SH-SY5Y (cell line): ENCODE measurements at regions not wholly inside any gene's neighbourhood (a gene's known extent, or its start where the extent isn't known, plus 50 kb on each side); places are given as distances from the start of the nearest gene placed in this dataset.

Experiments used
- GATA2 ChIP-seq: IDR thresholded peaks from 2 replicates; pipeline ENCODE4 v1.6.1; 2011; ENCODE audit warnings: mild to moderate bottlenecking, low read depth, low read length
- GATA3 ChIP-seq: IDR thresholded peaks from 2 replicates; pipeline ENCODE4 v1.6.1; 2011; ENCODE audit warnings: low read depth, mild to moderate bottlenecking, low read length, moderate library complexity

DNA sequence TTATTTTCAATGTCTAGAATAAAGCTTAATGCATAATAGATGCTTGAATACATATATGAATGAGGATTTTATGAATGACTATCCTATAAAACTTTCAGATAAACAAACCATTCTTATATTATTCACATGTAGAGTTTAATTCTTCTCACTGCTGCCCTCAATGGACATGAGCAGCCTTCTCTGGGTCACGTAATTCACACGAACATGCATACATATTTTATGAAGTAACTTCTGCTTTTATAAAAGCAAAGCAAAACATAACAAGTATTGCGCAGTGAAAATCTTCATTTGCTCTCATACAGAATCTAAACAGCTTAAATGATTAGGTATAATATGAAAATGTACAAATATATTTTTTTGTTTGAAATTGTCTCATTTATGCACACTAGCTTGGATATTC lies 116.7 kb downstream of the TMA16 start:
- no peak for TF ChIP-seq GATA3
- TF ChIP-seq GATA2 = no peak

- TF ChIP-seq GATA2 (no peak), GATA3 (no peak)
Observed at GRCh38 chr4:163611784-163612445, 117.4 kb downstream of the TMA16 start.

- no peak for TF ChIP-seq GATA3
- TF ChIP-seq GATA2 = no peak
Observed at GRCh38 chr4:163612762-163613161, 118.3 kb downstream of the TMA16 start.

- no peak for TF ChIP-seq GATA2
- no peak for TF ChIP-seq GATA3
Observed at GRCh38 chr4:163613383-163613782, 118.9 kb downstream of the TMA16 start.

- TF ChIP-seq GATA3 (no peak), GATA2 (no peak)
Observed at GRCh38 chr4:163614866-163615265, 120.4 kb downstream of the TMA16 start.

GRCh38 chr4:163618845-163619244 lies 124.4 kb downstream of the TMA16 start:
- TF ChIP-seq GATA3 (no peak), GATA2 (no peak)

GRCh38 chr4:163620738-163621137 lies 126.2 kb downstream of the TMA16 start:
- no peak for TF ChIP-seq GATA3
- TF ChIP-seq GATA2 = no peak

DNA sequence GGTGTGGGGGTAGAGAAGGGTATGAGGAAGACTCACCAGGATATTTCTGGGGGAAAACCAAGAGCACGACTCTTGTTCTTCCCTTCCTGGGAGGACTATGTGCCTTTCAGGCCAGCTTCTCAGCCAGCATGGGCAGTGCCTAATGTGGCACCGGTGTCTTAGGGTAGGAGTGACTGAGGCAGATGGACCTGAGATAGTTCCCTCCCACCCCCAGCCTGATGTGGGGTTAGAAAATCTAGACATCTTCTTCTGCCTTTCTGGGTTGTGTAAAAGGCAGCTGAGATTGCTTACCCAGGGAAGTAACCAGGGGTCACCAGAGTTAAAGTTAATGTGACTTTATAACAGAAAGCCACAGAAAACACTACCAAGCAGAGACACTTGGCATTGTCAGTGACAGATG lies 127.3 kb downstream of the TMA16 start:
- TF ChIP-seq GATA2 (no peak), GATA3 (no peak)

DNA sequence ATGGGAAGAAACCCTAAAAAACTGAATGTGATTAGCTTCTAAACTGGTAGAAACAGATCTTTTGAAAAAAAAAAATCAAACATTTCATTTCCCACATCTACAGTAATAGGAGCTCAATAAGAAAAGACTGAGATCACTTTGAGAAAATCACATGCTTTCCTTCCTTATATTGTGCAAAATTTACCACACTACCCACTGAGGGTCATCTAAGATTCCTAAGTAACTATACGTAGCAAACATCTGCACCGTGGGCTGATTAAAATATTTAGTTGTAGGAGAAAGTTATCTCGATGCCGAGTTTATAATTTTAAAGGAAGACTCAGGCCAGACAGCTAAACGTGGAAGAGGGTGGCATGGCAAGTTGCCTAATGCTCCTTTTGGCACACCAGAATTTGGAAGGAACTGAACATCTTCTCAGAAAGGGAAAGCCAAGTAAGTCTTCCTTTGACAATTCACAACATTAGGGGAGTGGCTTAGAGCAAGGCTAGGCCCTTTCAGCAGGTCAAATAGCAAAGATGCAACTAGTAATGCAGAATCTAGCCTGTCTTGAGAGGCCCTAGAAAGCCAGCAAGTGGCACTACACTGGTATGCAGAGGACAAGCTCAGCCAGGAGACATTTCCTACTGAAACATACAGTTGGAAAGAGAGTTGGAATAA lies 128.0 kb downstream of the TMA16 start:
- TF ChIP-seq GATA3 (no peak), GATA2 (no peak)

DNA sequence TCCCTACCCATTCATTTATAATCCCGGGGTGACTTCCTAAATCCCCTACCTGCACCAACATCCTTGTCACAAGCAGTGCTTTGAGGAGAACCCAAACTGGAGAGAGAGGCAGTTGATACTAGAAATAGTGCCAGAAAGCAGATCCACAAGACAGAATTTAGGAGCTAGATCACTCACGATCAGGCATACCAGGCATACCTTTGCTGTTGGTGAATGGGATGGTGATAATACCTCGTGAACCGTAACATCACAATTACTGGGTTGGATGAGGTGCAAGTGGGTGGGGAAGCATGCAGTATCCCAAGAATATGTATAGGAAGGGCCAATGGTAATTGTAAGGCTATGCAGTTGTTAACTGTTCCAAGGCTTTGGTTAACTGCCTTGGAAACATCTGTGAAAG lies 129.3 kb downstream of the TMA16 start:
- TF ChIP-seq GATA3 (no peak), GATA2 (no peak)

DNA sequence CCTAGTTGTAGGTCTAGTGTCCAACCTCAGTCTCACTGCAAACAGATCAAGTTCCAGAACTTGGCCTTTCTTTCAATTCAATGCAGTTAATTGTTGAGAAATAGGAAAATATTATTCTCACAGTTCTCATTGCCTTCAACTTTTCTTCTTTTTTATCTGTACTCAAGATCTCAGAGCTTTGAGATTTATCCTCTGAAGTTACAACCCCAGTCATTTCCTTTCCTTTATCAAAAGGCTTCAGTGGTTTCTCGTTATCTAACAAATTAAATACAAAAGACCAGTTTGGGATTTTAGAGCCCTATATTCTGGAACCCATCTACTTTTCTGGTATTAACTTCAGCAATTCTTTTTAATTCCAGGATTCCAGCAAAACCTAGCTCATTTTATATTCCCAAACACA lies 130.2 kb downstream of the TMA16 start:
- TF ChIP-seq GATA2 (no peak), GATA3 (no peak)

DNA sequence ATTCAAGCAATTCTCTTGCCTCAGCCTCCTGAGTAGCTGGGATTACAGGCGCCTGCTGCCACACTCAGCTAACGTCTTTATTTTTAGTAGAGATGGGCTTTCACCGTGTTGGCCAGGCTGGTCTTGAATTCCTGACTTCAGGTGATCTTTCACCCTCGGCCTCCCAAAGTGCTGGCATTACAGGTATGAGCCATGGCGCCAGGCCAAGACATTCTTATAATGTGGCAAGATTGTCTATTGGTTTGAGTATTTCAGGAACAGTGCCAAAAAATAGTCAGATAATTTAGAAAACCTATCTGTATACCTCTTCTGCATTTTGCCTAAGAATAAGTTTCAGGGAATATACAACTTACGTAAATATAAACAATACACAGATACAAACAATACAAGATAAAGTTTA lies 136.8 kb downstream of the TMA16 start:
- TF ChIP-seq GATA2 (no peak), GATA3 (no peak)

- TF ChIP-seq GATA3 (no peak), GATA2 (no peak)
Observed at GRCh38 chr4:163638909-163639308, 144.4 kb downstream of the TMA16 start.

DNA sequence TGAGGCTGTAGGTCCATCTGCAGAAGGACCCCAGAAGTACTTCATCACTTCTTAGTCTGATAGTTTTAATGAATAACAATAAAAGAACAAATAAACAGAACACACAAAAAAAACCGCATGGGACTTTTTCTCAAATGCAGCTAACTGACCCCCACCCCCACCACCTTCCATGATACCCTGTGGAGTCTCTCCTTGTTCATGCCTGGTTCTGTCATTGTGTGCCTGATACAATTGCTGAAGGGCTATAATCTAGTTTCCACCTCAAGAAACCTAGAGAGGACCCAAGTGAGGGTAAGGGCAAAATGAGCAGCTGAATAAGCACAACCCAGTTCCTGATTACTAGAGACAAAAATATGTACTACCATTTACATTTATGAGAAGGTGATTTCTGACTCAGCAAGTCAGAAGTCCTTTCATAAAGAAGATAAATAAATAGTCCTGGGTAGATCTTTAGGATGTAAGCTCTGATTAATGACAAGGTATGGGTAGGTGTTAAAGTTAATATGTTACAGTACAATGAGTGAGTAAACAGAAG lies 155.1 kb downstream of the TMA16 start:
- TF ChIP-seq GATA2 (no peak), GATA3 (no peak)

- TF ChIP-seq GATA2 (no peak), GATA3 (no peak)
Observed at GRCh38 chr4:163651761-163652160, 157.3 kb downstream of the TMA16 start.
